GM12878 (cell line): ENCODE measurements at regions not wholly inside any gene's neighbourhood (a gene's known extent, or its start where the extent isn't known, plus 50 kb on each side); places are given as distances from the start of the nearest gene placed in this dataset.

Experiments
- ATAC-seq: fragments of 200-7000 bp; cut with Tn5 transposase; 3 replicates; pipeline ENCODE4 v1.9.1; 2020; ENCODE audit warnings: mild to moderate bottlenecking, moderate library complexity
- BruUV-seq: library from RNA; stranded (reverse); fragments of 400-500 nt; replicated peaks from 2 replicates; lab custom pipeline; 2021; lab: Mats Ljungman, UMichigan
- CTCF ChIA-PET: fragments of 300-600 bp; sonication (Branson Sonifier 250); formaldehyde crosslinking; extraction: SDS; loops from one replicate; lab custom pipeline; 2021; ENCODE audit warnings: inconsistent platforms; lab: Yijun Ruan, JAX
- POLR2A ChIA-PET: fragments of 350-600 bp; formaldehyde crosslinking; extraction: SDS; loops from one replicate; lab custom pipeline; 2021; ENCODE audit warnings: inconsistent platforms; lab: Charles Lee
- RAD21 ChIA-PET: fragments of 300-600 bp; sonication (Branson Sonifier 250); formaldehyde crosslinking; loops from one replicate; lab custom pipeline; 2023; ENCODE audit warnings: antibody characterized with exemption; ENCODE audit not compliant: unreplicated experiment; lab: Charles Lee
- SMC1A ChIA-PET: fragments of 300-600 bp; sonication (Branson Sonifier 250); formaldehyde crosslinking; loops from one replicate; lab custom pipeline; 2023; ENCODE audit not compliant: unreplicated experiment, uncharacterized antibody; lab: Charles Lee
- DNase-seq: peaks from one replicate; pipeline ENCODE4 v3.0.0-alpha.2; 2011; ENCODE audit warnings: low read depth, low spot score
- FAIRE-seq: peaks from 3 replicates; lab custom pipeline; 2011; peaks lifted over from hg19 to GRCh38; lab: Jason Lieb, UNC
- H2AFZ ChIP-seq: 2 replicates; pipeline ENCODE4 v1.6.0; 2011; ENCODE audit warnings: low read depth, low read length, control low read depth; ENCODE audit not compliant: control insufficient read depth
- H3K27ac ChIP-seq: 2 replicates; pipeline ENCODE4 v1.5.1; 2011; ENCODE audit warnings: control low read depth; ENCODE audit not compliant: control insufficient read depth, insufficient read depth
- H3K27me3 ChIP-seq, 2 experiments: replicated peaks in 1 of 2; 2 replicates each; pipeline versions ENCODE4 v1.6.0 to v1.6.1; 2011; ENCODE audit warnings: low read length in 1 of 2; ENCODE audit not compliant: control insufficient read depth in 2 of 2, insufficient read depth in 2 of 2
- H3K36me3 ChIP-seq, 2 experiments: 2 replicates each; pipeline ENCODE4 v1.5.1; 2011; ENCODE audit warnings: low read length in 1 of 2; ENCODE audit not compliant: control insufficient read depth in 2 of 2, insufficient read depth in 2 of 2
- H3K4me1 ChIP-seq: 2 replicates; pipeline ENCODE4 v1.6.1; 2011; ENCODE audit warnings: mild to moderate bottlenecking, low read length, moderate library complexity, mixed read lengths; ENCODE audit not compliant: control insufficient read depth, insufficient read depth
- H3K4me2 ChIP-seq: 2 replicates; pipeline ENCODE4 v1.6.0; 2011; ENCODE audit warnings: control low read depth; ENCODE audit not compliant: control insufficient read depth, insufficient read depth
- H3K4me3 ChIP-seq: fragments of 200-600 bp; sonication (generic); 2 replicates; pipeline ENCODE4 v1.5.1; 2016
- H3K79me2 ChIP-seq: 2 replicates; pipeline ENCODE4 v1.6.0; 2011; ENCODE audit warnings: low read length; ENCODE audit not compliant: control insufficient read depth, insufficient read depth
- H3K9ac ChIP-seq: 2 replicates; pipeline ENCODE4 v1.8.0; 2011; ENCODE audit warnings: low read length, control low read depth, mixed read lengths; ENCODE audit not compliant: control insufficient read depth, insufficient read depth
- H3K9me3 ChIP-seq: replicated peaks from 3 replicates; pipeline ENCODE4 v1.5.1; 2011; ENCODE audit warnings: mild to moderate bottlenecking, low read length; ENCODE audit not compliant: control insufficient read depth, insufficient read depth
- H4K20me1 ChIP-seq: 2 replicates; pipeline ENCODE4 v1.6.0; 2011; ENCODE audit not compliant: control insufficient read depth, insufficient read depth
- CTCF ChIP-seq, 3 experiments: IDR thresholded peaks in 2 of 3; conservative IDR thresholded peaks in 1 of 3; 2 replicates each; pipeline ENCODE4 v1.5.1; 2011; ENCODE audit warnings: low read depth in 3 of 3, low read length in 3 of 3, mild to moderate bottlenecking in 3 of 3, control low read depth in 2 of 3, moderate library complexity in 2 of 3, inconsistent platforms in 1 of 3, mixed read lengths in 1 of 3; ENCODE audit not compliant: control insufficient read depth in 2 of 3, insufficient read depth in 1 of 3; ENCODE audit errors: extremely low read depth in 1 of 3
- FOXM1 ChIP-seq: IDR thresholded peaks from 2 replicates; pipeline ENCODE4 v1.6.1; 2012; ENCODE audit warnings: low read depth, mild to moderate bottlenecking, inconsistent platforms, low read length, moderate library complexity
- MAX ChIP-seq: IDR thresholded peaks from 2 replicates; pipeline ENCODE4 v1.6.1; 2012; ENCODE audit warnings: low read depth, low read length, improper control_type of control experiment
- MEF2A ChIP-seq: IDR thresholded peaks from 2 replicates; pipeline ENCODE4 v1.6.1; 2011; ENCODE audit warnings: low read depth, mild to moderate bottlenecking, low read length, moderate library complexity; ENCODE audit not compliant: insufficient read depth
- MTA2 ChIP-seq: fragments of 450-650 bp; IDR thresholded peaks from 2 replicates; pipeline ENCODE4 v1.6.1; 2016; ENCODE audit warnings: low read depth, mild to moderate bottlenecking, moderate library complexity
- MYC ChIP-seq: IDR thresholded peaks from 2 replicates; pipeline ENCODE4 v1.6.1; 2011; ENCODE audit warnings: mild to moderate bottlenecking, low read length, moderate library complexity, inconsistent platforms; ENCODE audit not compliant: insufficient read depth, insufficient replicate concordance, insufficient read length, severe bottlenecking
- RBBP5 ChIP-seq: fragments of 200-600 bp; sonication (generic); conservative IDR thresholded peaks from 2 replicates; pipeline ENCODE4 v1.6.1; 2016
- REST ChIP-seq: IDR thresholded peaks from 2 replicates; pipeline ENCODE4 v1.6.1; 2012; ENCODE audit warnings: mild to moderate bottlenecking, low read depth, low read length
- STAT3 ChIP-seq: IDR thresholded peaks from 2 replicates; pipeline ENCODE4 v1.6.1; 2011; ENCODE audit warnings: low read depth, low read length, improper control_type of control experiment
- TCF7 ChIP-seq: IDR thresholded peaks from 2 replicates; pipeline ENCODE4 v1.6.1; 2014; ENCODE audit warnings: antibody characterized with exemption, borderline replicate concordance
- WGBS: methylation state at CpG from one replicate; pipeline ENCODE4 v1.1.6; 2016; ENCODE audit warnings: low lambda C conversion rate; ENCODE audit not compliant: insufficient replicate concordance, insufficient coverage; ENCODE audit errors: missing lambda C conversion rate; 5-methylcytosine and 5-hydroxymethylcytosine counted together
- in situ Hi-C: fragments of 300-500 bp; cut with MboI; formaldehyde crosslinking; loops from 9 replicates; pipeline ENCODE4 v1.14.3; 2018; ENCODE audit warnings: mixed read lengths
- intact Hi-C: fragments of 100-400 bp; cut with micrococcal nuclease; formaldehyde crosslinking; loops from one replicate; pipeline ENCODE4 v1.14.2; 2022; ENCODE audit not compliant: unreplicated experiment

GRCh38 chr14:97517566-97518234 is 720.5 kb downstream of the VRK1 start:
- ChIA-PET RAD21 (interaction anchor here (0.6 kb wide), 2 partner anchors 8 to 254 kb away, joined by 3 read pairs; no protein-coding TSS in a partner anchor), SMC1A (interaction anchor here (0.6 kb wide), 1 partner anchor 47 kb away, joined by 3 read pairs; no protein-coding TSS in a partner anchor), POLR2A (no interaction called here), CTCF (no interaction called here)
- Histone ChIP-seq H3K79me2 (no peaks in the 10 kb centered on the region), H3K36me3 (no peaks in the 10 kb centered on the region), H3K4me3 (no peak overlapping the region), H3K27me3 (no peaks in the 10 kb centered on the region), H3K4me2 (no peak overlapping the region), H3K9me3 (no peaks in the 10 kb centered on the region; the same call in 2 of the 3 replicates), H3K4me1 (no peaks in the 10 kb centered on the region), H3K27ac (no peak overlapping the region), H4K20me1 (no peaks in the 10 kb centered on the region), H3K9ac (no peak overlapping the region), H2AFZ (no peak overlapping the region)
- TF ChIP-seq STAT3: no peak
- TF ChIP-seq MYC: no peak
- no peak for TF ChIP-seq FOXM1
- no peak for TF ChIP-seq MEF2A
- TF ChIP-seq TCF7: 0 out of 2 replicates have a peak, but pooled peaks have one; percentile 41
- TF ChIP-seq MAX: no peak
- no peak for TF ChIP-seq CTCF (IDR thresholded peaks at IDR 0.05 in 2 of 3, conservative IDR thresholded peaks at IDR 0.05 in 1 of 3; ENCODE audit: control insufficient read depth in 2 of 3, extremely low read depth in 1 of 3, insufficient read depth in 1 of 3, low read depth in 3 of 3, low read length in 3 of 3)
- no peak for TF ChIP-seq MTA2
- peak; percentile 55; the same call in 1 of the 2 replicates for TF ChIP-seq REST
- TF ChIP-seq RBBP5: no peak
- DNase-seq (no peak), ATAC-seq (no peak), FAIRE-seq (no peak)
- in situ Hi-C loops: no loop called here
- no TSS peak for BruUV-seq
- intact Hi-C loops: no loop called here
- WGBS: 38% methylated on average over 5 of the region's 5 CpGs
